Epithelial cell of esophagus (primary cell): ENCODE measurements at regions not wholly inside any gene's neighbourhood (a gene's known extent, or its start where the extent isn't known, plus 50 kb on each side); places are given as distances from the start of the nearest gene placed in this dataset.
A peak's percentile ranks its signal among the peaks of the same experiment; 100 is the strongest.

Experiments
- DNase-seq: peaks from one replicate; pipeline ENCODE4 v3.0.0; 2010; ENCODE audit warnings: low read depth
- H3K4me3 ChIP-seq: 2 replicates; pipeline ENCODE4 v1.5.1; 2011; ENCODE audit warnings: mild to moderate bottlenecking, low read length, control low read depth
- TF ChIP-seq, protein P1 (sequence below): IDR thresholded peaks from 2 replicates; pipeline ENCODE4 v1.5.1; 2011; ENCODE audit warnings: low read depth, mild to moderate bottlenecking, low read length, control low read depth, inconsistent platforms; ENCODE audit not compliant: insufficient read depth; ENCODE audit errors: missing control alignments

DNA sequence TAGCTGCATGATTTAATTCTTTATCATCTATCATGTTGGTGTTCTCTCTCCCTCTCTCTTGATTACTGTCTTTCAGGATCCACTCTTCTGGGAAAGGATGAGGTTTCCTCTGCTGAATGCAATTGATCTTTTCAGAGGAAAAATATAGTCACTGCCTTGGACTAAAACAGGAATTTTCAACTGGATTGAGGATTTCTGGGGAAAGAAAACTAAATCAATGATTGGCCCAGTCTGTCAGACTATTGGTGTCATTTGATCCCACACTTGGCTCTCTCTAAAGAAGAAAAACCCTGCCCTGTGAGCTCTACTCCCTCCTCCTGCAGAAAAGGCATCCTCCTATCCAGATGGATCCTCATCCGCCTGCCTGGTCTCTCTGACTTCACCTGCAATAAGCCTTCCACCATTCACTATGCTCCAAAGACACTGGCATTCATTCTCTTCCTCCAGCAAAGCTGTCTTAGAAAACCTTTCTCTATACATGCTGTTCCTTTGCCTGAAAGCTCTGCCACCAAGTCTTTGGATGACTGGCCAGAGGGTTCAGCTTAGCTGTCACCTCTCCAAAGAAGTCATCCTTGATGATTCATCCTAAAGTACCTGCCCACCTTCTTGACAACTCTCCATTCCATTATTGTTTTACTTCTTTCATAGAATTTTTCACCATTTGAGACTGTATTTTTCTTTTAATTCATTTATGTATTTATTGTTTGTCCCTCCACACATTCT is 127.7 kb upstream of the CAND1 start:
- H3K4me3 ChIP-seq, result no peak overlapping the region
- DNase-seq, result no peak
- TF ChIP-seq, protein P1, sequence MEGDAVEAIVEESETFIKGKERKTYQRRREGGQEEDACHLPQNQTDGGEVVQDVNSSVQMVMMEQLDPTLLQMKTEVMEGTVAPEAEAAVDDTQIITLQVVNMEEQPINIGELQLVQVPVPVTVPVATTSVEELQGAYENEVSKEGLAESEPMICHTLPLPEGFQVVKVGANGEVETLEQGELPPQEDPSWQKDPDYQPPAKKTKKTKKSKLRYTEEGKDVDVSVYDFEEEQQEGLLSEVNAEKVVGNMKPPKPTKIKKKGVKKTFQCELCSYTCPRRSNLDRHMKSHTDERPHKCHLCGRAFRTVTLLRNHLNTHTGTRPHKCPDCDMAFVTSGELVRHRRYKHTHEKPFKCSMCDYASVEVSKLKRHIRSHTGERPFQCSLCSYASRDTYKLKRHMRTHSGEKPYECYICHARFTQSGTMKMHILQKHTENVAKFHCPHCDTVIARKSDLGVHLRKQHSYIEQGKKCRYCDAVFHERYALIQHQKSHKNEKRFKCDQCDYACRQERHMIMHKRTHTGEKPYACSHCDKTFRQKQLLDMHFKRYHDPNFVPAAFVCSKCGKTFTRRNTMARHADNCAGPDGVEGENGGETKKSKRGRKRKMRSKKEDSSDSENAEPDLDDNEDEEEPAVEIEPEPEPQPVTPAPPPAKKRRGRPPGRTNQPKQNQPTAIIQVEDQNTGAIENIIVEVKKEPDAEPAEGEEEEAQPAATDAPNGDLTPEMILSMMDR, result no peak

DNA sequence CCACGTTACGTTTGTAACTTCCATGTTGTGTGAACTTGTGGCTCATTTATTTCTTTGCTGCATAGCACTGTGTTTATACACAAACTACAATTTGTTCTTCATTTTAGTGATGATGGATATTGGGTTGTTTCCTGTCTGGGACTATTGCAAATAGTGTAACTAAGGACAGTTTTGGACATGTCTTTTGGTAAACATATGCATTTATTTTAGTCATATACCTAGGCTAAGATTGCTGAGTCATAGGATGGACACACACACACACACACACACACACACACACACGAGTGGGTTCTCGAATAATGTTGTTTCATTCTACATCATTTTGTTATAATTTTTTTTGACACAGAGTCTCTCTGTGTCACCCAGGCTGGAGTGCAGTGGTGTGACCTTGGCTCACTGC is 123.5 kb upstream of the CAND1 start:
- TF ChIP-seq, protein P1, result no peak
- no peak overlapping the region for H3K4me3 ChIP-seq

DNA sequence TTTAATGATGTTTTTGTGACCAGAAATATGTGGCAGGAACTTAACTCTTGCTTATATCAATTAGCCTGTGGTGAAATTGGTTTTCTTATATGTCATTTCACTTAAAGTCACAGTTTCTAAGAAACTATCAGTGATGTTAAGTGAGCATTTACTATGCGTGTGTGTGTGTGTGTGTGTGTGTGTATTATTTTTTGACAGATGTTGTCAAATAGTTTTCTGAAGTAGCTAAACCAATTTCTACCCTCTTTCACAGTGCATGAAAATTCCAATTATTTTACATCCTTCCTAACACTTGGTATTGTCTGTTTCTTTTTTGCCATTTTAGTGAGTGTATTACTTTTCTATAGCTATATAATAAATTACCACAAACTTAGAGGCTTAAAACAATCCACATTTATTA is 122.1 kb upstream of the CAND1 start:
- DNase-seq, result no peak
- no peak overlapping the region for H3K4me3 ChIP-seq
- TF ChIP-seq, protein P1, result no peak

More for the DNA sequence above, 123.5 kb upstream of the CAND1 start:
- peak; percentile 70 for DNase-seq

DNA sequence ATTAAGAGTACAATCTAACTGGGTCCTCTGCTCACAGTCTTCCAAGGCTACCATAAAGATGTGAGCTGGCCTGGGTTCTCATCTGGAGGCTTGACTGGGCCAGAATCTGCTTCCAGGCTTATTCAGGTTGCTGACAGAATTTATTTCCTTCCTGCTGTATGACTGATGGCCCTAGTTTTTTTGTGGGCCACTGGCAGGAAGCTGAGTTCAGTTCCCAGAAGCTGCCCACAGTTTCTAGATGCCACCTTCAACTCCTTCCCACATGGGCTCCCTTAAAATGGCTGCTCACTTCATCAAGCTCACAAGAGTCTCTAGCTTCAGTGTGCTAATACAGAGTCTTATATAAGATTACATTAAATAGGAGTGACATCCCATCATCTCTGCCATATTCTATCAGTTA is 121.7 kb upstream of the CAND1 start:
- H3K4me3 ChIP-seq, result no peak overlapping the region
- DNase-seq, result no peak
- TF ChIP-seq, protein P1, result no peak

DNA sequence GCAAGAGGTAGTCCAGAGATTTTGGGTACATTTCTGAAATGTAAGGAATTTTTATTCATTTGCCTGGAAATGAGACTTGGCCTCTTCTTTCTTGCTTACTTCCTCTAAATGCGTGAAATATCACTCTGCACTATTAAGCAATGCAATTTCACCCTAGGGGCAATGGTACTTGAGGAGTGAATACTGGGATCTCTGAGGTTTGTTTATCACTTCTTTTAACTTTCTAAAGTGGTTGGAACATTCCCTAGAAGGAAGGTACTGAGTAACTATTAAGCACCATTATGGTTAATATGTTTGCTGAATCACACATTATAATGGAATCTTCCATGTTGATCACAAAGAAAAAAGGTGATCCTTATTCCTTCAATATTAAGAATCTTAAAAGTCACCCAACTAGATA is 120.9 kb upstream of the CAND1 start:
- DNase-seq, result peak; percentile 57
- TF ChIP-seq, protein P1, result no peak

DNA sequence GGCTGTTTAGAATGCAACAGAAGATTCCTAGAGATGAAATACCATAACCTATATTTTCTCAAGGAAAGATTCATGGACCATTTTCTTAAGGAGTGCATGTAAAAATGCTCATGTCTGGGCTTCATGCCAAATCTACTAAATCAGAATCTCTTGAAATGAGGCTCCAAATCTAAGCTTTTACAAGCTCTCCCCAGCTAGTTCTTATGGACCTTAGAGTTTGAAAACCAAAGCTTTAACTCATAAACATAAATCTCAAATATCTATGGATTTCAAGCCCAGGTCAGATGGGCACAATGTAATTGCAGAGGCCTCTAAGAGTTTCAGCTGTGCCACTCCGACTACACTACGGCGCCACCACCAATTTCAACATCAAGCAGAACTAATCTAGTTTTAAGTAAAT is 117.3 kb upstream of the CAND1 start:
- TF ChIP-seq, protein P1, result no peak
- no peak for DNase-seq
- no peak overlapping the region for H3K4me3 ChIP-seq

More for the DNA sequence above, 120.9 kb upstream of the CAND1 start:
- H3K4me3 ChIP-seq, result no peak overlapping the region

DNA sequence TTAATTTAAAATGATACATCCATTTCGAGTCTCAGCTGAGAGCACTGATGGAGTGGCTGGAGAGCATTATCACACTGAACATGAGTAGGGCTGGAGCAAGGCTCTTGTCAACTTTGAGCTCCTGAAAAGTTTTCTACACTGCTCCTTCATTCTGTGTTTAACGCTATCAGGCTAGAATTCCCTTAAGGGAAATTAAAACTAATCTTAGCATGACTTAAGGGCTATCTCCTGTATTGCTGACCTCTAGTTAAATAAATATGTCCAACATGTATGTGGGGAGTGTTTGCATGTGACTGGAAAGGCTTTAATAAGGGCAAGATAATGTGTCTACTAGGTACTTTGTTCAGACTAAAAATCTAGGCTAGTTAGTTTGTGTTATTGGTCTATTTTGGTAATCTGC is 116.7 kb upstream of the CAND1 start:
- TF ChIP-seq, protein P1, result no peak
- H3K4me3 ChIP-seq, result no peak overlapping the region
- no peak for DNase-seq
